Activated effector memory CD4-positive, alpha-beta T cell treated with Interleukin-2 at 50 U/mL for 16 hours (primary cell): ENCODE measurements at regions not wholly inside any gene's neighbourhood (a gene's known extent, or its start where the extent isn't known, plus 50 kb on each side); places are given as distances from the start of the nearest gene placed in this dataset.
"Not testable (repeated sequence)": the region's sequence is repeated elsewhere in the genome, so short reads cannot be mapped to it uniquely, and the experiment has no call there.

Experiments used
- DNase-seq: peaks from one replicate; pipeline ENCODE4 v3.0.0-alpha.2; 2020

DNA sequence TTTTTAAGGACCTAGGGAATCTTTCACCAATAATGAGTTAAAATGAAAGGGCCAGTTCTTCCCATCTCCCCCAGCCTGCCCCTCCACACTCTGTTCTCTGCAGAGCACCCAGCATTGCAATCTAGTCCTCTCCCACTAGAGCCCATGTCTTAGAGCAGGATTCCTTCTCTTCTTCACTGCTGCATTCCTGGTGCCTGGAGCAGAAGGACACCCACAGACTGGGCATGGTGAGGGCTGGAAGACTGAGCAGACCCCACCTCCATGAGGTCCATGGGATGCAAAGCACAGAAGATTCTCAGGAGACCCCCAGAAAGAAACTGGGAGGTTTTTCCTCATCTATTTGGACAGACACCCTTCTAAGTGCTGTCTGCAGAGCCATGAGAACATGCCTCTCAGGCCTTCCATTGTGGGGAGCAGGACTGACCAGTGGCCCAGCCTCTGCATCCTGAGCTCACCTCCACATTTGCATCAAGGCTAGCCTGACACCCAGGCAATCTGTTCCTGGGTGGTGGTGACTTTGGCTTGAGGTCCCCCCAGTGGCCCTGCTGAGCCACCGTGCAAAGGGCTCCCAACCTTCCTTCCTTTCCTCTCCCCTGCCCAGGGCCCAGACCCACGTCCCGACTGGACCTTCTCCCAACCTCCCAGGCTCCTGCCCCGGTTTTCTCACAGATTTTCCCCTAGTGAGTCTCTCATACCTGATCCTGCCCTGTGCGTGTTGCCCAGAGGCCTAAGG lies 74.2 kb upstream of the ZNF469 start:
- no peak for DNase-seq

DNA sequence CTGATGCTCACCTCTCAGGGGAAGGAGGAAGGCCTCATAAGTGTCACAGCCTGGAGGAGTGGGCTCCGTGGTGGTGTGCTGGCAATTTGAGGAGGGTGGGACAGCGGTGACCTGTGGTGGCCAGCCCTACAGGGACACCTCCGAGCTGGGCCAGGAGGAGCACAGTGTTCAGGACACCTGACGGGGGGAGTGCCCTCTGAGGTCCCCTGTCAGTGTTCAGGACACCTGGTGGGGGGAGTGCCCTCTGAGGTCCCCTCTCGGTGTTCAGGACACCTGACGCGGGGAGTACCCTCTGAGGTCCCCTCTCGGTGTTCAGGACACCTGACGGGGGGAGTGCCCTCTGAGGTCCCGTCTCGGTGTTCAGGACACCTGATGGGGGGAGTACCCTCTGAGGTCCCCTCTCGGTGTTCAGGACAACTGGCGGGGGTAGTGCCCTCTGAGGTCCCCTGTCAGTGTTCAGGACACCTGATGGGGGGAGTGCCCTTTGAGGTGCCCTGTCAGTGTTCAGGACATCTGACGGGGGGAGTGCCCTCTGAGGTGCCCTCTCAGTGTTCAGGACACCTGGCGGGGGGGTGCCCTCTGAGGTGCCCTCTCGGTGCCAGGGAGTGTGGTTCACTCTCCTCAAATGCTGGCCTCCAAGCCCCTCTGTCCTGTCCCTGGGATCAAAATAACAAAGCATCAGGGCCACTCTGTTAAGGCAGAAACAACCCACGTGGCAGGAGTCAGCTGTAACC lies 73.4 kb upstream of the ZNF469 start:
- no peak for DNase-seq

DNA sequence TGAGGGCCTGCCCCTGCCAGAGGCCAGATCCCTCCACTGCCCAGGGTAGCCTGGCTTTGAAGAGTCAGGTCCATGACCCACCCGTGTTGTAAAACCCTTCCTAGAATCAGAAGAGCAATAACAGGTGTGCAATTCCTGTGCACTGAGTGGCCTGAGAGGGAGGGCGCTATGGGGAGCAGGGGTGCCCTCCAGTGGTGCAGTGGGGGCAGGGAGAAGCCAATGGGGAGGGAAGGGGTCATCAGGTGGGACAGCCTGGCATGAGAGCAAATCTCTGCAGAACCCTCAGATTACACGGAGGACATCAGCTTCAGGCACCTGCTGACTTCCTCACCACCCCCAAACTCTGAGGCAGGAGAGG lies 72.9 kb upstream of the ZNF469 start:
- no peak for DNase-seq

DNA sequence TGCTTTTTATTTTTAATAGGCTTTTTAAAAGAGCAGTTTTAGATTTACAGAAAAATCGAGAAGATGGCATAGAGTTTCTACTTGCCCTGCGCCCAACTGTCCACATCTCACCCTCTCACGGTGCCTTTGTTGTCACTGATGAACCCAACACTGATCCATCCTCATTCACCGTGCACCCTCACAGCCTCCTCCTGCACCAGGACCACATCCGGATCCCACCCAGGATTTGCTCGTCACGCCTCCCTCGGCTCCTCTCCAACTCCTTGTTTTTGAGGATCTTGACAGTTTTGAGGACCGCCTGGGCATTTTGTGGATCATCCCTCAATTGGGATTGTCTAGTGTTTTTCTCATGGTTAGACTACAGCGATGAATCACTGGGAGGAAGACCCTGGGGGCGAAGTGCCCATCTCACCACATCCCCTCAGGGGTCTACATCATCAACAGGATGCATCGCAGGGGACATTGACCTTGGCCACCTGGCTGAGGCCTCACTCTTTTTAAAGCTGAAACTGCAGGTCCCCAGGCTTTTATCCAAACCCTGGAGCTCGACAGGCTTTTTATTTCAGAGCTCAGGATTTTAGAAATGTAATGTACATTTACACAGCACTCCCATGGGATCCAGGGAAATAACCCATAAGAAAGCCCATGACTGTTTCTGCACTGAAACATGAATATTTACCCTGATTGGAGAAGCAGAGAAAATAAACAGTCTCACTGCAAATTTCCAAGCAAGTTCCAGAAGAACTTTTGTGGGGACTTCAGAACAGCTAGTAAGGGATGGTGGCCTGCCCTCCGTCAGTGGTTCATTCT lies 71.8 kb upstream of the ZNF469 start:
- no peak for DNase-seq

DNA sequence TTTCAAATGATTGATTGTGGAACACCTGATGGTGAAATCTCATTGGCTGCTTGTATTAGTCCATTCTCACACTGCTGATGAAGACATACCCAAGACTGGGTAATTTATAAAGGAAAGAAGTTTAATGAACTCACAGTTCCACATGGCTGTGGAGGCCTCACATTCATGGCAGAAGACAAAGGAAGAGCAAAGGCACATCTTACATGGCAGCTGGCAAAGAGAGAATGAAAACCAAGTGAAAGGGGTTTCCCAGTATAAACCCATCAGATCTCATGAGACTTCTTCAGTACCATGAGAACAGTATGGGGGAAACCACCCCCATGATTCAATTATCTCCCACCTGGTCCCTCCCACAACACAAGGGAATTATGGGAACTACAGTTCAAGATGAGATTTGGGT lies 70.9 kb upstream of the ZNF469 start:
- not testable (repeated sequence) for DNase-seq

DNA sequence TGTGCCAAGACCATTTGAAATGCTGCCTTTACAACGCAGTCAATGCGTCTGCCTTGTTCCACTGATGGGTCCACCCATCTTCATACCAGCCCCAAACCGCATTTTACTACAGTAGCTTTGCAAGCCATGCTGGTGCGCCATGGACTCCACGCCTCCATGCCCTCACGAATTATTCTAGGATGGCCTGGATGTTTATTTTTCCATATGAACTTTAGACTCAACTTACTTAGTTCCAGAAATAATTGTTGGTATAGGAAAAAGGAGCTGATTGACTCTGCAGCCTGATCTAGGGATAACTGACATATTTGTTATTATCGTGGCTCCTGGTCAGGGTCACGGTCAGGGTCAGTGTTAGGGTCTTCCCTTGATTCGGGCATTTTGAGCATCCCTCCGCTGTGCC lies 70.0 kb upstream of the ZNF469 start:
- DNase-seq = no peak

DNA sequence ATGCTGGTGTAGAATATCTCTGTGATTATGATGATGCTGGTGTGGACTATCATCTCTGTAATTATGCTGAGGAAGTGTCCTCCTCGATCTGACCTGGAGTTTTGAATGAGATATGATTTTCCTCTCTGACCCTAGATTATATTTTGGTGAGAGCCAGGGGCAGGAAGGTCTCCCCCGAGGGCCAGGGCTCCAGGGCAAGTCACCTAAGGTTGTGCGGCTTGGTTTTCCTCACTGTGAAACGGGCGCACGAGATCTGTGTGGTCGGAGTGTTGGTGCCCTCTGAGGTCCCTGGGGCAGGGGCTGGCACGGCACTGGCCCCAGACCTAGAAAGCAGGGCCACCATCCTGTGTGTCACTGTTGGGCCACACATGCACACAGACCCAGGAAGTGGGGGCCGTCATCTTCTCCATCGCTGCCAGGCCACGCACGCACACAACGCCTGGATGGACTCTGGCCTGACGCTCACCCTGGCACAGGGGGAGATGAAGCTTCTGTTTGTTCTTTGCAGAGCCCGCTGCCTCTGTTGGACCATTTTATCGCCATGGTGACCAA lies 67.7 kb upstream of the ZNF469 start:
- DNase-seq = no peak

DNA sequence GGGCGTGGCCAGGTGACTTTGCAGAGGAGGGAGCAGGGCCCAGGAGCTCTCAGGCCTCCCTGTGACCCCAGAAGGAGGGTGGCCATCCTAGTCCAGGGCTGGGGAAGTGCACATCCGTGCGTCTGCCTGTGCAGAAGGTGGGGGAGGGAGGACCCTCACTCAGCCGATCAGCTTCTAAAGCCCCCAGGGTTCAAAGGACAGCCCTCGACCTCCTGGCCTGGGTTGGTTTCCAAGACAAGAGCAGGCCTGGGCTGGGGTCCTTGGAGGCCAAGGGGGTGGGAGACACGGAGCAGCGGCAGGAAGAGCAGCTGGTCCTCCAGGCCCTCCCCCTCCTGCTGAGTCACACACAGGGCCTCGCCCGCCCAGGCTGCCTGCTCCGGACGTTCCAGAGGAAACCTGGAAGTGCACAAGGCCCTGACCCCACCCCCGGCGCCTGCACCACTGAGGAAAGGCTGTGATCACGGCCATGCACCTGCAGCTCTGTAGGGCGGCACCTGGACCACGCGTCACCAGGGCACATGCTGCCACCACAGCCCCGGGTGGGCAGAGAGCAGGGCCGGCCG lies 67.1 kb upstream of the ZNF469 start:
- DNase-seq = no peak

DNA sequence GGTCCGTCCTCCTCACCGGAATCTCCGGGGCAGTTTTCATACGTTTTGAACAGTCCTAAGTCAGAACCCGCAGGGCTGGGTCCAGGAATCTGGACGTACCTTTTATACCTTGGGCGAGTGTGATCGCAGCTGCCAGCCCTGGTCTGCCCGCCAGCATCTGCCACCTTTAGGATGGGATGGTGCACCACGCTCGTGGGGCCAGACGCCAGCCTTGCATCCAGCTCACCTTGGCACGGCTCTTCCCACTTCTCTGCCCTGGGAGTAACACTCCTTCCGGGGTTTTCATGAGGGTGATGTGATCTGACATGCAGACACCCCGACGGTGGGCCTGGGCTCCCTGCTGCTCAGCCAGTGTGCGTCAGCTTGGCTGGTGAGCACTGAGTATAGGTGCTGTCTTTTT lies 66.6 kb upstream of the ZNF469 start:
- no peak for DNase-seq

DNA sequence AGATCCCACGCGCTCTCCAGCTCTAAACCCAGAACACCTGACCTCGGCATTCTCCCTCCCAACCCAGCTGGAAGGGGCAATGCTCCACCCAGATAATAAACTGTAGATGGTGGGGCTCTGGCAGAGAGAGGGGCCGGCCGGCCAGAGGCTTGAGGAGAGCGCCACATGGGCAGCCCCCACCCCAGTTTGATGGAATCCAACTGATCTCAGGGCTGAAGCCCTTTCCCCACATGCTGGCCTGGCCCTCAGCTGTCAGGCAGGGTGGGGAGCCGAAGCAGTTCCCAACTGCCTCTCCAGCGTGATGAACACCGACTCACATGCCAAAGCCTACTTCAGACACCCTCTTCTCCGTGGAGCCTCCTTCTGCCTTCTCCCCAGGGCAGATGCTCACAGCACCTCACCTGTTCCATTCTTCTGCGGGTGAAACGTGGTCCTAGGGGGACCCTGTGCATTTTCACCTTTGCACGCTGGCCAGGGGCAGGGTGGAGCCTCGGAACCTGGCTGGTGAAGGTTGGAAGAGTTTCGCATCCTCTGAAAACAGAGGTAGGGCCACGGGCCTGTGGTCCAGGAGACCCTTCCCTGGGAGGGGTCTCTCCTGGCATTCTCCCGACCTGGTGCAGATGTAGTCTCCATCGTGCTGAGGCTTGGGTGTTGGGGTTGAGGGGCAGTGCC lies 65.7 kb upstream of the ZNF469 start:
- DNase-seq = no peak

DNA sequence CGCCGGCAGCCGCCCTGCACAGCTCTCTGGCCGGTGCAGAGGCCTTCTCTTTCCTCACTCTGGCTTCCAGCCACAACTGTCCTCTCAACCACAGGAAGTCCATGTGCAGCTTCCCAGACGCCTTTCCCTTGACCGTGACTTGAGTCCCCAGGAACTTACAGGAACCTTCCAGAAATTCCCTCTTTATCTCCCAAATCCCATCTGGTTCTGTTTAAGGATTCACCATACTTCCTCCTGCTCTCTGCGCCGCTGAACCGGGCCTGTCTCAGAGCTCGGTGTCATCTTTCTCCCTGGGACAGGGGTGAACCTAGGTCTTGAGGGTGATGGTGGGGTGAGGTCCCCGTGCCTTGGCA lies 65.2 kb upstream of the ZNF469 start:
- no peak for DNase-seq

DNA sequence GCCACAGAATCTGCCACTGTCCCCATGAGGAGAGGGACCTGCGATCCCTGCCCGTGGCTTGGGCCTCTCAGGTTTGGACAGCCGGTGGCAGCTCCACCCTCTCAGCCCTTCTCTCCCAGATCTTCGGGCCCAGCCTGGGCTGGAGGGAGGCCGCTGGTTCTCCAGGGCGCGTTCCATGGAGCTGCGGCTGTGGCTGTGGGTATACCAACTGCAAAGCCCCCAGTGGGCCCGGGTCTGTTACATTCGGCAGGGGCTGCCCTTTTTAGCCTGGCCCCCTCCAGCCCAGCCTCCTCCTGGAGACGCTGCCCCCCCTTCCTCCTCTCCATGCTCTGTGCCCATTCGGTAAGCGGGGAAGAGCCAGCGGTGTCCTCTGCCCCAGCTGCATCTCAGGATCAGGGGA lies 64.7 kb upstream of the ZNF469 start:
- no peak for DNase-seq

DNA sequence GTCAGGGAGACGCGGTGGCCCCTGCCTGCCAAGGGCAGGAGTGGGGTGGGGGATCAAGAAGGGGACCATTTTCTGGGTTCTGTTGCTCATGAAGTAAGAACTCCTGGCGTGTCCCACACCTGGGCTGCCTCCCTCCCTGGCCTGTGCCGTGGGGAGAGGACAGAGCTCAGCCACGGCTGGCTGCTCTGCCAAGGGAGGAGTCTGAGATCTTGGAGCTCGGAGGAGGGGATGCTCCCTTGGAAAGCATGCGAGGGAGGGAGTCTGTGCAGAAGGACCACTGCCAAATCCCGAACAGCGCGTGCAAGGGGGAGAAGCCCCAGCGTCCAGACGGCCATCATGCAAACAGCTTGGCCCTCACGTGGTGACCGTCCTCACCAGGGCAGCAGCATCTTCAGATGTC lies 64.2 kb upstream of the ZNF469 start:
- no peak for DNase-seq

DNA sequence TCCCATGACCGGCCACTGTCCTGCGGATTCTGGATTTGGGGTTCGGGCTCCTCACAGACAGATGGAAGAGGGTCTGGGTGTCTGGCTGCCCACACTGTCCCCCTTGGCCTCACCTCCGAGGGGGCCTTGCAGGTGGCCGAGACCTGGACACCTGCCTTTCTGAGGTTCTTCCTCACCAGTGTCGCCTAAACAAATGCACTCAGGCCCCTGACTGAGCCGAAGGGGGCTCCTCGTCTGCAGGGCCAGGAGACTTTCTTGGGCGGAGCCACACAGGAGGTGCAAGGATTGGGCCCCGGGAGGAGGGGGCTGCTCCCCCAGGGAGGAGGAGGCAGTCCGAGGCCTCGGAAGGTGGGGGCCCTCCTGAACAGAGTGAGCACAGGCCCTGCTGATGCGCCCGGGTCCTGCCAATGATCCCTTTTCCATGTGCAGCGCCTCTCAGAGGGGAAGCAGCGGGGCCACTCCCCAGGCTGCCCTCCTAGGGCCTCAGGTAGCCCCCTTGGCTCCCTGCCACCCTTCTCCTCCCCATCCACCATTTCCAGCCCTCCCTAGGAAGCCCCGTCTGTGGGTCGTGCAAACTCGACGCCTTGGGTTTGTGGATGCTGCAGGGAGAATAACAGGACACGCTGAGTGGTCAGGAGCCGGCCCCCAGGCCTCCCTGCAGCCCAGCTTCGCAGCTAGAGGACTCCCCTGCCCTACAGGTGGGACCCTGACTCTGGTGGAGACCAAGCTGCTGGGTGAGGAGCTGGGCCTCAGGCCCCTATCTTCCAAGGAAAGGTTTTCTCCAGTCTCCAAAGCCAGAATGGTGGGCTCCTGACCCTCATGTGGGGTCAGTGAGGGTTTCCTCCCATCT lies 63.4 kb upstream of the ZNF469 start:
- DNase-seq = no peak

DNA sequence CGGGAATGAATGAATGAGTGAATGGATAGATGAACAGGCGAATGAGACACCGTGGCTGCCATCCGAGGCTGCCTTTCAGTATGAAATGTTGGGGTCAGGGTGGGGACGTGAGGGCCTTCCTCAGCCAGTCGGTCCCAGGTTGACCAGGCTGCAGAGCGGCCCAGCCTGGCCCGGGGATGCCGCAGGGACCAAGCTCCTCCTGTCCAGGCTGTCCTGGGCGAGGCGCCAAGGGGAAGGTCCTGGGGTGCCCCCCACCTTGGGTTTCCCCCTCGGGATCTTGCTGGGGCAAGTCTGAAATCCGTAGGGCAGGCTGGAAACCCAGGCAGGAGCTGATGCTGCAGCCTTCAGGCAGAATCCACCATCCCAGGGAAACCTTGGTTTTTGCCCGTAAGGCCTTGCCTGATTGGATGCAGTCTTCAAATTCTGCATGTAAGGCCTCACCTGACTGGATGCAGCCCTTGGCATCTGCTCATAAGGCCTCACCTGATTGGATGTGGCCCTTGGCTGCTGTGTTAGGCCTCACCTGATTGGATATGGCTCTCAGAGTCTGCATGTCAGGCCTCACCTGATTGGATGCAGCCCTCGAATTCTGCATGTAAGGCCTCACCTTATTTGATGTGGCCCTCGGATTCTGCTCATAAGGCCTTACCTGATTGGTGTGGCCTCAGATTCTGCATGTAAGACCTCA lies 61.7 kb upstream of the ZNF469 start:
- DNase-seq = no peak

DNA sequence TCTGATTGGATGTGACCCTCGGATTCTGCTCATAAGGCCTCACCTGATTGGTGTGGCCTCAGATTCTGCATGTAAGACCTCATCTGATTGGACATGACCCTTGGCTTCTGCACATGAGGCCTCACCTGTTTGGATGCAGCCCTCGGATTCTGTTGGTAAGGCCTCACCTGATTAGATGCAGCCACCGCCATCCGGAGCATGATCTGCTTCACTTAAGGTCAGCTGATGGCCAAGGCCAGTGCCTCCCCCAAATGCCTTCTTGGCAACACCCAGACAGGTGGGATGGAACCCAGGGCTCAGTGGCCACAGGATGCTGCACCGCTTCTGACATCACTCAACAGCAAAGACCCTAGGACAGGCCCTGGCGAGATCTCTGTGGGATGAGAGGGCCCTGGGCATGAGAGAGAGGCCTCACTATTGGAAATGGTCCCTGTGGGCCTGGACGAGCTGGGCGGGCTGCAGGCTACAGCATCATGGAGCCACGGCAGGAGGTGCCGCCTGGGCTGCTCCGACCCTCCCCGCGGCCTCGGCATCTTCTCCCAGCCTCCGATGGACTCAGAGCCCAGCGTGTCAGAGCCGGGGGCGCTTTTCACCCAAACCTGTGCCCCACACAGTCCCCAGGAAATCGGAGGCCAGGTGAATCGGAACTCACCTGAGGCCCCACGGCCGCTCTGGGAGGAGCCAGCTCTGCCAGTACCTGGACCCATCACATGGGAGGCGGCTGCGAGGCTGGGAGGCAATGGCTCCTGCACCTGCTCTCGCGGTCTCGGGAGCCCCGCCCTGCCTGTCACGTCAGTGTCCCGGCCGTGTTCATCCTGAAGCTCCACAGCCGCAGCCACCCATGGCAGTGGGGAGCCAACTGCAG lies 60.9 kb upstream of the ZNF469 start:
- no peak for DNase-seq

DNA sequence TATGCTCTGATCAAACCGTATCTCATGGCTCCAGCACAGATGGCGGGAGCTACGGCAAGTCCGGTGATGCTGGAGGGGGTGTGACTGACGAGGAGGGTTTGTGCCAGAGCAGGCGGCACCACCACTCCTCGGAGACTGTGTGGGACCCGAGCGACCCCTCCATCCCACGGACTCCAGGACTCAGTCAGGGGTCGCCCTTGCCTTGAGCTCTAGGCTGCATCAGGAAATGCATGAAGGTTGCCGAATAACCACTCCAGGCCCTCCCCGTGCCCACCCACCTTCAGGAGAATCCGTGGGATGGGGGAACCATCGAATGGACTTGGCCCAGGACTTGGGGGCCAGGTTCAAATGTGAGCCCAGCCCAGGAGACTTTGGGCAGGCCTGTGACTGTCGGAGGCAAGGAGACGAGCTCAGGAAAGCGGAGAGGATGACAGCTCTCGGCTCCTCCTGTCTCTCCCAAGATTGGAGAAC lies 60.2 kb upstream of the ZNF469 start:
- no peak for DNase-seq

DNA sequence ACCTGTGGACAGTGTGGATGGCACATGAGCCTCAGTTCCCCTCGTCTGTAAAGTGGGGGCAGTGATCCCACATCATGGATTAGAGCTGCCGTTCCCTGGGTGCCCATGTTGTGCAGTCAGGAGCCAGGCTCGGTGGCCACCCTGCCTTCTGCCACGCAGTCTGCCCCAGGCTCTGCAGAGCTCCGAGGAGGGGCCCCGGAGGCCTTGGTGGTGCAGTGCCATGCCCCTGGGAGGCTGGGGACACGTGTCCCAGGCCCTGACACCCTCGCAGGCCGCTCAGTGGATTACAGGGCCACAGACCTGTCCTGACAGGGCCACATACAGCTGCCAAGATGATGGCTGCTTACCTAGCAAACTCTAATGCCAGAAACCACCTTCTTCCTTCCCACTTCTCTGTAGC lies 59.7 kb upstream of the ZNF469 start:
- DNase-seq = no peak

DNA sequence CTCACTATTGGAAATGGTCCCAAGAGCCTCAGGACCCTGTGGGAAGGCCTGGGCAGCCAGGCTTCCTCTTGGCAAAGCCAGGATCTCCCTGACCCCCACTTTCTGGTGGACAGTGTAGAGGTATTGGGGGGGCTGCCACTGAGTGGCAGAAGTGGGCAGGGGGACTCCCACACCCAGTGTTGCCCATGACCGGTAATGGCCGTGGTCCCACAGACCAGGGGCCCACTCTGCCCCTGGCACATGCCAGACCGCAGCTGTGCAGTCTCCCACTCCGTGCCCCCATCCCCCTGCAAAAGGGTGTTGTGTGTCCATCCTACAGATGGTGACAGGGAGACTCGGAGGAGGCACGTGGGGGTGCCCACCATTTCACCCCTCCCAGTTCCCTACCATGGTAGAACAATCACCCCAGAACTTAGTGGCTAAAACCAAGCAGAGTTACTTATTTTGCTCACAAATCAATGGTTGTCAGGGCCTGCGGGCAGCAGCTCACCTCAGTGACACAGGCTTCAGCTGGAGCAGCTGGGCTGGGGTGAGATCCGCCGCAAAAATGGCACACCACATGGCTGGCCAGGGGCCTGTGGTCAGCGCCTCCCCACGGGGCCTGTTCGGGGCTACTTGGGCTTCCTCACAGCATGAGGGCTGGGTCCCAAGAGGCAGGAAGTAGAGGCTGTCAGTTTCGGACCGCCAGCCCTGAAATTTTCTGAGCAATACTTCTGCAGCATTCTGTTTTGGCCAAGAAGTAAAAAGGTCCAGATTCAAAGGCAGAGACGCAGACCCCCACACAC lies 59.0 kb upstream of the ZNF469 start:
- DNase-seq = no peak
